ENCODE measurements at regions not wholly inside any gene's neighbourhood (a gene's known extent, or its start where the extent isn't known, plus 50 kb on each side); places are given as distances from the start of the nearest gene placed in this dataset.

- no peak for TF ChIP-seq EZH2phosphoT487 (IDR thresholded peaks at IDR 0.05; ENCODE audit: borderline replicate concordance, low read depth, low read length)
- no peak for TF ChIP-seq CTCF (conservative IDR thresholded peaks at IDR 0.05; ENCODE audit: low read length)
Observed at GRCh38 chr4:65893957-65894755, 223.9 kb upstream of the EPHA5 start.

Measured in OCI-LY7 (cell line).